ENCODE measurements at regions not wholly inside any gene's neighbourhood (a gene's known extent, or its start where the extent isn't known, plus 50 kb on each side); places are given as distances from the start of the nearest gene placed in this dataset.

- TF ChIP-seq CTCF (IDR thresholded peaks at IDR 0.05 in 8 of 11, conservative IDR thresholded peaks at IDR 0.05 in 3 of 11) (no peak), POLR2AphosphoS5 (IDR thresholded peaks at IDR 0.05) (no peak)
Observed at GRCh38 chr5:154583671-154584177, 105.7 kb upstream of the HAND1 start.

Measured in spleen (tissue), 7 donors.